ENCODE measurements at regions not wholly inside any gene's neighbourhood (a gene's known extent, or its start where the extent isn't known, plus 50 kb on each side); places are given as distances from the start of the nearest gene placed in this dataset.

GRCh38 chr7:3243256-3243655, 57.8 kb upstream of the SDK1 start:
- TF ChIP-seq CTCF (IDR thresholded peaks at IDR 0.05; ENCODE audit: insufficient read depth, low read depth, low read length, missing control alignments): no peak
- no peak for DNase-seq (ENCODE audit: low read depth)
- H3K4me3 ChIP-seq (ENCODE audit: low read depth, low read length): no peak overlapping the region

GRCh38 chr7:3243680-3244079, 57.4 kb upstream of the SDK1 start:
- H3K4me3 ChIP-seq (ENCODE audit: low read depth, low read length): no peak overlapping the region
- no peak for TF ChIP-seq CTCF (IDR thresholded peaks at IDR 0.05; ENCODE audit: insufficient read depth, low read depth, low read length, missing control alignments)
- DNase-seq (ENCODE audit: low read depth): no peak

GRCh38 chr7:3244241-3244814, 56.7 kb upstream of the SDK1 start:
- no peak for DNase-seq (ENCODE audit: low read depth)
- no peak overlapping the region for H3K4me3 ChIP-seq (ENCODE audit: low read depth, low read length)
- no peak for TF ChIP-seq CTCF (IDR thresholded peaks at IDR 0.05; ENCODE audit: insufficient read depth, low read depth, low read length, missing control alignments)

- DNase-seq (ENCODE audit: low read depth): no peak
- TF ChIP-seq CTCF (IDR thresholded peaks at IDR 0.05; ENCODE audit: insufficient read depth, low read depth, low read length, missing control alignments): no peak
- H3K4me3 ChIP-seq (ENCODE audit: low read depth, low read length): no peak overlapping the region
Observed at GRCh38 chr7:3245077-3245476, 56.0 kb upstream of the SDK1 start.

GRCh38 chr7:3245721-3246120, 55.3 kb upstream of the SDK1 start:
- H3K4me3 ChIP-seq (ENCODE audit: low read depth, low read length): no peak overlapping the region
- TF ChIP-seq CTCF (IDR thresholded peaks at IDR 0.05; ENCODE audit: insufficient read depth, low read depth, low read length, missing control alignments): no peak
- DNase-seq (ENCODE audit: low read depth): no peak

GRCh38 chr7:3246127-3246526, 54.9 kb upstream of the SDK1 start:
- no peak for TF ChIP-seq CTCF (IDR thresholded peaks at IDR 0.05; ENCODE audit: insufficient read depth, low read depth, low read length, missing control alignments)
- DNase-seq (ENCODE audit: low read depth): no peak
- H3K4me3 ChIP-seq (ENCODE audit: low read depth, low read length): no peak overlapping the region

- no peak overlapping the region for H3K4me3 ChIP-seq (ENCODE audit: low read depth, low read length)
- DNase-seq (ENCODE audit: low read depth): no peak
- no peak for TF ChIP-seq CTCF (IDR thresholded peaks at IDR 0.05; ENCODE audit: insufficient read depth, low read depth, low read length, missing control alignments)
Observed at GRCh38 chr7:3246651-3247050, 54.4 kb upstream of the SDK1 start.
